ENCODE measurements at regions not wholly inside any gene's neighbourhood (a gene's known extent, or its start where the extent isn't known, plus 50 kb on each side); places are given as distances from the start of the nearest gene placed in this dataset.

GRCh38 chr10:78427497-78428031, 393.9 kb downstream of the RPS24 start:
- H3K9me3 Mint-ChIP-seq (ENCODE audit: unreplicated experiment) = no peaks in the 10 kb centered on the region
- peaks cover 1% of the 10 kb centered on the region for H3K27me3 Mint-ChIP-seq (ENCODE audit: unreplicated experiment)
- H3K4me1 Mint-ChIP-seq (ENCODE audit: unreplicated experiment) = no peaks in the 10 kb centered on the region
- no peak for TF ChIP-seq CTCF (IDR thresholded peaks at IDR 0.05; ENCODE audit: unreplicated experiment)
- H3K36me3 Mint-ChIP-seq (ENCODE audit: low read depth, unreplicated experiment) = no peaks in the 10 kb centered on the region
- H3K4me3 Mint-ChIP-seq (ENCODE audit: unreplicated experiment) = no peak overlapping the region
- no peak for DNase-seq (ENCODE audit: low spot score)
- H3K27ac Mint-ChIP-seq (ENCODE audit: unreplicated experiment) = no peak overlapping the region

GRCh38 chr10:78428579-78428978, 394.9 kb downstream of the RPS24 start:
- TF ChIP-seq CTCF (IDR thresholded peaks at IDR 0.05; ENCODE audit: unreplicated experiment) = no peak
- no peak for DNase-seq (ENCODE audit: low spot score)
- H3K36me3 Mint-ChIP-seq (ENCODE audit: low read depth, unreplicated experiment) = no peaks in the 10 kb centered on the region
- H3K9me3 Mint-ChIP-seq (ENCODE audit: unreplicated experiment) = no peaks in the 10 kb centered on the region
- H3K27me3 Mint-ChIP-seq (ENCODE audit: unreplicated experiment) = peaks cover 1% of the 10 kb centered on the region
- H3K4me3 Mint-ChIP-seq (ENCODE audit: unreplicated experiment) = no peak overlapping the region
- H3K27ac Mint-ChIP-seq (ENCODE audit: unreplicated experiment) = no peak overlapping the region
- H3K4me1 Mint-ChIP-seq (ENCODE audit: unreplicated experiment) = peaks cover 3% of the 10 kb centered on the region

GRCh38 chr10:78429984-78430383, 396.3 kb downstream of the RPS24 start:
- H3K36me3 Mint-ChIP-seq (ENCODE audit: low read depth, unreplicated experiment) = no peaks in the 10 kb centered on the region
- H3K4me3 Mint-ChIP-seq (ENCODE audit: unreplicated experiment) = no peak overlapping the region
- H3K27me3 Mint-ChIP-seq (ENCODE audit: unreplicated experiment) = peaks cover 1% of the 10 kb centered on the region
- H3K9me3 Mint-ChIP-seq (ENCODE audit: unreplicated experiment) = no peaks in the 10 kb centered on the region
- H3K4me1 Mint-ChIP-seq (ENCODE audit: unreplicated experiment) = peaks cover 9% of the 10 kb centered on the region
- H3K27ac Mint-ChIP-seq (ENCODE audit: unreplicated experiment) = no peak overlapping the region
- DNase-seq (ENCODE audit: low spot score) = no peak
- no peak for TF ChIP-seq CTCF (IDR thresholded peaks at IDR 0.05; ENCODE audit: unreplicated experiment)

GRCh38 chr10:78432583-78432982, 398.9 kb downstream of the RPS24 start:
- Mint-ChIP-seq H3K27ac (ENCODE audit: unreplicated experiment) (no peak overlapping the region), H3K36me3 (ENCODE audit: low read depth, unreplicated experiment) (no peaks in the 10 kb centered on the region), H3K4me3 (ENCODE audit: unreplicated experiment) (no peak overlapping the region), H3K9me3 (ENCODE audit: unreplicated experiment) (no peaks in the 10 kb centered on the region), H3K4me1 (ENCODE audit: unreplicated experiment) (peaks cover 32% of the 10 kb centered on the region), H3K27me3 (ENCODE audit: unreplicated experiment) (peaks cover 6% of the 10 kb centered on the region)
- TF ChIP-seq CTCF (IDR thresholded peaks at IDR 0.05; ENCODE audit: unreplicated experiment) = no peak
- DNase-seq (ENCODE audit: low spot score) = no peak

GRCh38 chr10:78433076-78433595, 399.5 kb downstream of the RPS24 start:
- H3K36me3 Mint-ChIP-seq (ENCODE audit: low read depth, unreplicated experiment) = no peaks in the 10 kb centered on the region
- peaks cover 38% of the 10 kb centered on the region for H3K4me1 Mint-ChIP-seq (ENCODE audit: unreplicated experiment)
- H3K9me3 Mint-ChIP-seq (ENCODE audit: unreplicated experiment) = no peaks in the 10 kb centered on the region
- H3K27me3 Mint-ChIP-seq (ENCODE audit: unreplicated experiment) = peaks cover 8% of the 10 kb centered on the region
- no peak for DNase-seq (ENCODE audit: low spot score)
- TF ChIP-seq CTCF (IDR thresholded peaks at IDR 0.05; ENCODE audit: unreplicated experiment) = no peak
- no peak overlapping the region for H3K4me3 Mint-ChIP-seq (ENCODE audit: unreplicated experiment)
- no peak overlapping the region for H3K27ac Mint-ChIP-seq (ENCODE audit: unreplicated experiment)
